Prostate gland (tissue), 2 donors: ENCODE measurements at regions not wholly inside any gene's neighbourhood (a gene's known extent, or its start where the extent isn't known, plus 50 kb on each side); places are given as distances from the start of the nearest gene placed in this dataset.

Experiments
- DNase-seq: peaks from one replicate; pipeline ENCODE4 v3.0.0-alpha.2; 2019; ENCODE audit warnings: low spot score
- H3K27ac ChIP-seq, 2 donors: fragments of 200-600 bp; sonication (generic); 2 replicates each; pipeline ENCODE4 v1.5.1; 2017 to 2019
- H3K27me3 ChIP-seq: fragments of 200-600 bp; sonication (generic); replicated peaks from 2 replicates; pipeline ENCODE4 v1.5.1; 2019; ENCODE audit not compliant: insufficient read depth
- H3K36me3 ChIP-seq, 2 donors: fragments of 200-600 bp; sonication (generic); 1 replicate in 1 of 2; 2 replicates in 1 of 2; pipeline versions ENCODE4 v1.5.1 to v1.8.1; 2017 to 2019
- H3K4me1 ChIP-seq: fragments of 200-600 bp; sonication (generic); replicated peaks from 2 replicates; pipeline ENCODE4 v1.5.1; 2019
- H3K4me3 ChIP-seq, 2 donors: fragments of 200-600 bp; sonication (generic); 2 replicates each; pipeline ENCODE4 v1.5.1; 2017 to 2019
- H3K9me3 ChIP-seq: fragments of 200-600 bp; sonication (generic); 2 replicates; pipeline ENCODE4 v1.5.1; 2017
- CTCF ChIP-seq, 4 experiments: fragments of 200-600 bp in 2 of 4; fragments of 450-650 bp in 2 of 4; sonication (generic) in 2 of 4; IDR thresholded peaks; 1 replicate in 3 of 4; 2 replicates in 1 of 4; pipeline ENCODE4 v1.5.1; 2016 to 2019; ENCODE audit warnings: antibody characterized with exemption in 4 of 4, mild to moderate bottlenecking in 2 of 4, moderate library complexity in 2 of 4
- POLR2A ChIP-seq: fragments of 450-650 bp; IDR thresholded peaks from one replicate; pipeline ENCODE4 v1.6.1; 2016; ENCODE audit warnings: antibody characterized with exemption, mild to moderate bottlenecking
- POLR2AphosphoS5 ChIP-seq: sonication (generic); formaldehyde crosslinking; IDR thresholded peaks from one replicate; pipeline ENCODE4 v1.6.1; 2017; ENCODE audit warnings: antibody characterized with exemption
- WGBS: methylation state at CpG from one replicate; pipeline ENCODE4 v1.1.5; 2018; 5-methylcytosine and 5-hydroxymethylcytosine counted together
- intact Hi-C: fragments of 100-400 bp; cut with DNase I; formaldehyde crosslinking; loops from one replicate; pipeline ENCODE4 v1.14.2; 2022

GRCh38 chr4:18441203-18441590 is 419.6 kb upstream of the LCORL start:
- no peak overlapping the region for H3K27ac ChIP-seq
- no peaks in the 10 kb centered on the region for H3K9me3 ChIP-seq
- TF ChIP-seq POLR2A (no peak), POLR2AphosphoS5 (no peak), CTCF (IDR thresholded peaks at IDR 0.05) (no peak)
- intact Hi-C loops: no loop called here
- H3K27me3 ChIP-seq: no peaks in the 10 kb centered on the region
- H3K4me1 ChIP-seq: no peaks in the 10 kb centered on the region
- 79% methylated on average over 3 of the region's 3 CpGs for whole genome bisulfite sequencing
- H3K36me3 ChIP-seq: no peaks in the 10 kb centered on the region
- DNase-seq: no peak
- no peak overlapping the region for H3K4me3 ChIP-seq

- no peaks in the 10 kb centered on the region for H3K4me1 ChIP-seq
- H3K36me3 ChIP-seq: no peaks in the 10 kb centered on the region
- intact Hi-C loops: no loop called here
- H3K27me3 ChIP-seq: no peaks in the 10 kb centered on the region
- 32% methylated on average over 7 of the region's 7 CpGs for WGBS
- H3K27ac ChIP-seq: no peak overlapping the region
- TF ChIP-seq POLR2A: no peak
- no peak for TF ChIP-seq CTCF (IDR thresholded peaks at IDR 0.05)
- no peak for TF ChIP-seq POLR2AphosphoS5
- DNase-seq: no peak
- no peaks in the 10 kb centered on the region for H3K9me3 ChIP-seq
- no peak overlapping the region for H3K4me3 ChIP-seq
Observed at GRCh38 chr4:18440527-18441202, 419.1 kb upstream of the LCORL start.

- TF ChIP-seq POLR2AphosphoS5 (no peak), CTCF (IDR thresholded peaks at IDR 0.05) (no peak), POLR2A (no peak)
- H3K4me1 ChIP-seq: no peaks in the 10 kb centered on the region
- intact Hi-C loops: no loop called here
- no peak overlapping the region for H3K27ac ChIP-seq
- no peaks in the 10 kb centered on the region for H3K27me3 ChIP-seq
- WGBS: 81% methylated on average over 3 of the region's 3 CpGs
- no peak overlapping the region for H3K4me3 ChIP-seq
- DNase-seq: no peak
- H3K36me3 ChIP-seq: no peaks in the 10 kb centered on the region
- no peaks in the 10 kb centered on the region for H3K9me3 ChIP-seq
Observed at GRCh38 chr4:18439311-18439710, 417.8 kb upstream of the LCORL start.

GRCh38 chr4:18435781-18436180 is 414.2 kb upstream of the LCORL start:
- Histone ChIP-seq H3K27ac (no peak overlapping the region), H3K9me3 (no peaks in the 10 kb centered on the region), H3K4me1 (no peaks in the 10 kb centered on the region), H3K36me3 (no peaks in the 10 kb centered on the region), H3K4me3 (no peak overlapping the region), H3K27me3 (no peaks in the 10 kb centered on the region)
- DNase-seq: no peak
- intact Hi-C loops: no loop called here
- TF ChIP-seq CTCF (IDR thresholded peaks at IDR 0.05) (no peak), POLR2AphosphoS5 (no peak), POLR2A (no peak)

GRCh38 chr4:18422685-18423084 is 401.1 kb upstream of the LCORL start:
- WGBS: 78% methylated on average over 4 of the region's 4 CpGs

More at GRCh38 chr4:18422685-18423084, 401.1 kb upstream of the LCORL start:
- Histone ChIP-seq H3K4me3 (no peak overlapping the region), H3K36me3 (no peaks in the 10 kb centered on the region), H3K27me3 (no peaks in the 10 kb centered on the region), H3K4me1 (no peaks in the 10 kb centered on the region), H3K27ac (no peak overlapping the region), H3K9me3 (no peaks in the 10 kb centered on the region)
- intact Hi-C loops: no loop called here
- TF ChIP-seq POLR2AphosphoS5 (no peak), CTCF (IDR thresholded peaks at IDR 0.05) (no peak), POLR2A (no peak)
- no peak for DNase-seq
